ENCODE measurements at regions not wholly inside any gene's neighbourhood (a gene's known extent, or its start where the extent isn't known, plus 50 kb on each side); places are given as distances from the start of the nearest gene placed in this dataset.
"Not testable (repeated sequence)": the region's sequence is repeated elsewhere in the genome, so short reads cannot be mapped to it uniquely, and the experiment has no call there.

DNA sequence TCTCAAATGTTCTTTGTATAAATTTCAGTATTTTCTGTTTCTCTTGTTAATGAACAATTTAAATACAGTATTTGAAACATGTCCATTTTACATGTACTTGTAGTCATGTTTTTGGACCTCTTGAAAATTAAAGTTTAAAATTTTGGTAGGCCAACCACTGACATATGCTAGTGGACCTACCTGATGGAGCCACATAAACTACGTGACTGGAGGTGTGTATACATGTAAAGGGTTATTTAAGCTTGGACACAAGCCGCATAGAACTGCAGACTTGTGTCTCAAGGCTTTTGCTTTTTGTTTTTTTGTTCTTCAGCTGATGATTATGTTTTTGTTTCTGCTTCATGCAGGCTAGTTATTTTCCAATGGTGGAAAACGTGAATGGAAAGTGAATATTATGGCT, 568.5 kb upstream of the MDGA2 start:
- TF ChIP-seq, protein P1, sequence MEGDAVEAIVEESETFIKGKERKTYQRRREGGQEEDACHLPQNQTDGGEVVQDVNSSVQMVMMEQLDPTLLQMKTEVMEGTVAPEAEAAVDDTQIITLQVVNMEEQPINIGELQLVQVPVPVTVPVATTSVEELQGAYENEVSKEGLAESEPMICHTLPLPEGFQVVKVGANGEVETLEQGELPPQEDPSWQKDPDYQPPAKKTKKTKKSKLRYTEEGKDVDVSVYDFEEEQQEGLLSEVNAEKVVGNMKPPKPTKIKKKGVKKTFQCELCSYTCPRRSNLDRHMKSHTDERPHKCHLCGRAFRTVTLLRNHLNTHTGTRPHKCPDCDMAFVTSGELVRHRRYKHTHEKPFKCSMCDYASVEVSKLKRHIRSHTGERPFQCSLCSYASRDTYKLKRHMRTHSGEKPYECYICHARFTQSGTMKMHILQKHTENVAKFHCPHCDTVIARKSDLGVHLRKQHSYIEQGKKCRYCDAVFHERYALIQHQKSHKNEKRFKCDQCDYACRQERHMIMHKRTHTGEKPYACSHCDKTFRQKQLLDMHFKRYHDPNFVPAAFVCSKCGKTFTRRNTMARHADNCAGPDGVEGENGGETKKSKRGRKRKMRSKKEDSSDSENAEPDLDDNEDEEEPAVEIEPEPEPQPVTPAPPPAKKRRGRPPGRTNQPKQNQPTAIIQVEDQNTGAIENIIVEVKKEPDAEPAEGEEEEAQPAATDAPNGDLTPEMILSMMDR (IDR thresholded peaks at IDR 0.05; ENCODE audit: insufficient read depth, low read depth, low read length, missing control alignments), result no peak
- DNase-seq (ENCODE audit: low read depth), result no peak
- no peak overlapping the region for H3K4me3 ChIP-seq (ENCODE audit: low read depth, low read length)

DNA sequence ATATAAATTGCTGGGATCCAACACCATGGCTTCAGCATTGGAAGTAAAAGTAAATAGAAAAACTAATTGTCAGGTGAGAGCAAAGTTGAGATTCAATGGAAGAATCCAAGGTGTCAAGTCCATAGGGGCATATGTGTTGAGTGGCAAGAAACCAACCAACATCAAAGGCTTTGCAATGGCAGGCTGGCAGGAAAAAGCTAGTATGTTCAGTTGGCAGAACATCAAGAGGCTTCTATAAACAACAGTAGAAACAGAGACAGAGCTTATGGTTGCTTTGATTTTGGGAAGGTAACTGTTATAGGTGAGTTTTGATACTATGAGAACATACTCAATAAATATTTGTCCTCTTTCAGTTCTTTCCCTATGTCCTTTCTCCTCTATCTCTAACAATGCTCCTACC, 553.7 kb upstream of the MDGA2 start:
- no peak overlapping the region for H3K4me3 ChIP-seq (ENCODE audit: low read depth, low read length)
- TF ChIP-seq, protein P1 (IDR thresholded peaks at IDR 0.05; ENCODE audit: insufficient read depth, low read depth, low read length, missing control alignments), result no peak
- DNase-seq (ENCODE audit: low read depth), result no peak

DNA sequence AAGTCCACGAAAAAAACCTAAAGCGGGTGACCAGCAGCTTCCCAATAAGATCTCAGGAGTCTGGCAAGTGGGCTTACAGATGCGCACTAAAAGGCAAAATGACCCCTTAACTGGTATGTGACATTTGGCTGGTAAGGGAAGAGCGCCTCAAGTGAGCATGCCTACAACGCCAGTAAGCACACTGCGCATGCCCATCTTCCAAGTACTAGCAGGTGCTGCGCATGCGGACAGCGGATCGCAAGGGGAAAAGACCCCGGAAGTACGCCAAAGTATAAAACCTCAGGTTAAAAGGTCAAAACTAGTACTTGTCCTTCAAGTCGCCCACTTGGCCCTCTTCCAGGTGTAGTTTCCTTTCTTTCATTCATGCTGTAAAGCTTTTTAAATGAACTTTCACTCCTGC, 518.5 kb upstream of the MDGA2 start:
- TF ChIP-seq, protein P1 (IDR thresholded peaks at IDR 0.05; ENCODE audit: insufficient read depth, low read depth, low read length, missing control alignments), result no peak
- DNase-seq (ENCODE audit: low read depth), result peak; percentile 0
- H3K4me3 ChIP-seq (ENCODE audit: low read depth, low read length), result no peak overlapping the region

DNA sequence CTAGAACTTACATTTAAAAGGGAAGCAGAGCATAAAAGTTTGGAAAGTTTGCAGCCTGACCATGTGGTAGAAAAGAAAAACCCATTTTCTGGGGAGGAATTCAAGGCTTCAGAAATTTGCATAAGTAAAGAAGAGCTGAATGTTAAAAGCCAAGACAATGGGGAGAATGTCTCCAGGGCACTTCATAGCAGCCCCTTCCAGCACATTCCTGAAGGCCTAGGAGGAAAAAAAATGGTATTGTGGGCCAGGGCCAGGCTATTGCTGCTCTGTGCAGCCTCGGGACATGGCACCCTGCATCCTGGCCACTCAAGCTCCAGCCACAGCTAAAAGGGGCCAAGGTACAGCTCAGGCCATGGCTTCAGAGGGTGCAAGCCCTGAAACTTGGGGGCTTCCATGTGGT, 474.2 kb upstream of the MDGA2 start:
- not testable (repeated sequence) for DNase-seq (ENCODE audit: low read depth); H3K4me3 ChIP-seq (ENCODE audit: low read depth, low read length)

DNA sequence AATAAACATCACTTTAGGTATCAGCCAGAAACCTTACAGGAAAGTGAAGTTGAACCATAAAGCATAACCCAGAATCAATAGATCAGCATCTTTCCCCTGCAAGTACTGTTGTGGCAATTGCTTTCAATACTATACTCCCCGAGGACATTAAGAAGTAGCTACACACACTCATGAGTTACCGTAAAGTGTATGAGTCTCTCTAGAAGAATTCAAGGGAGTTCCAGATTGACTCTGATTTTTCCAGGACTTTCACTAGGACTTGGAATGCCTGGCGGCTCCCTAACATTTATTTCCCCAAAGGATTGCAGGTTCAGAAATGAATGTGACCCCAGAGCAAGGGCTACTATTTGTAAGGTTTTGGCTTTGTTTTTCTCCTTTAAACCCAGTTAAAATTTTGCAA, 465.4 kb upstream of the MDGA2 start:
- DNase-seq (ENCODE audit: low read depth), result no peak
- H3K4me3 ChIP-seq (ENCODE audit: low read depth, low read length), result no peak overlapping the region
- TF ChIP-seq, protein P1 (IDR thresholded peaks at IDR 0.05; ENCODE audit: insufficient read depth, low read depth, low read length, missing control alignments), result no peak

DNA sequence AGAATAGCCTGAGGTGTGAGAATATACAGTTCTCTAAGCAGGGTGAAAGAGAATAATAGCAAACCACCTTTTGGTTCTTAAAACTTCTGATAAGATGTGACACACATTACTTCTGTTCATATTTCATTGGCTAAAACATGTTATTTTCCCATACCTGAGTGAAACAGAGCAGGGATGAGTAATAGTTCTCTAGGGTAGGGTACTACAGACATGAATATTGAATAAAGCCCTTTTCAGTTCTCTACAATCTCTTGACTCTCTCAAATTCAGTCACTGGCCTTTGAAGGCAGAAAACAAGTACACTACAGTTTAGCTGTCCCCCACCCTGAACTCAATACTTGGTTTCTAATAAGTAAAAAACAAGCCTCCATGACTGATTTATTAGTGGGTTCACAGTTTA, 454.1 kb upstream of the MDGA2 start:
- H3K4me3 ChIP-seq (ENCODE audit: low read depth, low read length), result no peak overlapping the region
- DNase-seq (ENCODE audit: low read depth), result no peak
- TF ChIP-seq, protein P1 (IDR thresholded peaks at IDR 0.05; ENCODE audit: insufficient read depth, low read depth, low read length, missing control alignments), result no peak

DNA sequence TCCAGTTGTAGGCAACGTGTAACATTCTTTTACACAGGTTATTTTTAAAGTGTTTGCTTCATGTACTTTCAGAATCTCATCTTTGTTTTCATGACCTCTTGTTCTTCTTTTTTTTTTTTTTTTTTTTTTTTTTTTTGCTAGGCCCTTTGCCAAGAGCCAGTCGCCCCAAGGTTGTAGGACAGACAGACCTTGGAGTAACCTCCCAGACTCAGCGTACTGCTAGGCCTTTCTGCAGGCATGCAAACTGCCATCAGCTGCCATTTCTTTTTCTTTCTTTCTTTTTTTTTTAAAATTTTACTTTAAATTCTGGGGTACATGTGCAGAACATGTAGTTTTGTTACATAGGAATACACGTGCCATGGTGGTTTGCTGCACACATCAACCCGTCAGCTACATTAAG, 452.3 kb upstream of the MDGA2 start:
- H3K4me3 ChIP-seq (ENCODE audit: low read depth, low read length), result no peak overlapping the region
- TF ChIP-seq, protein P1 (IDR thresholded peaks at IDR 0.05; ENCODE audit: insufficient read depth, low read depth, low read length, missing control alignments), result no peak
- no peak for DNase-seq (ENCODE audit: low read depth)

DNA sequence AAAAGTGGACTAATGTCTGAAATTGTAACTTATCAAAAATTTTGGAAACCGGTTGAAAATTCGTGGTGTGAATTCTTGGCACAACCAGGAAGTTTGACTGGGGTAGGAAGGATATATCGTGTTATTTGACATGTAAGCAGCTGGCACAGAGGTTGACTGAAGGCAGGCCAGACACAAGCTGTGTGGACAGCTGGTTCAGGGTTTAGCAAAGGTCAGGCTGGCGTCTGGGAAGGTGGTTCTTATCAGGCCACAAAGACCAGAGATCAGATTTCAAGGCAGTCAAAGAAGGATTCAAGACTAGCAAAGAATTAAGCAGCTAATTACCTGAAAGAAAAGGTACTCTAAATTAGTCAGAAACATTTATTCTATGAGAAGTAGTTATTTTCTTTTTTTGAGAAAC, 450.2 kb upstream of the MDGA2 start:
- no peak for DNase-seq (ENCODE audit: low read depth)

More for the DNA sequence above, 450.2 kb upstream of the MDGA2 start:
- TF ChIP-seq, protein P1 (IDR thresholded peaks at IDR 0.05; ENCODE audit: insufficient read depth, low read depth, low read length, missing control alignments), result no peak
- H3K4me3 ChIP-seq (ENCODE audit: low read depth, low read length), result no peak overlapping the region
